ENCODE measurements at regions not wholly inside any gene's neighbourhood (a gene's known extent, or its start where the extent isn't known, plus 50 kb on each side); places are given as distances from the start of the nearest gene placed in this dataset.

DNA sequence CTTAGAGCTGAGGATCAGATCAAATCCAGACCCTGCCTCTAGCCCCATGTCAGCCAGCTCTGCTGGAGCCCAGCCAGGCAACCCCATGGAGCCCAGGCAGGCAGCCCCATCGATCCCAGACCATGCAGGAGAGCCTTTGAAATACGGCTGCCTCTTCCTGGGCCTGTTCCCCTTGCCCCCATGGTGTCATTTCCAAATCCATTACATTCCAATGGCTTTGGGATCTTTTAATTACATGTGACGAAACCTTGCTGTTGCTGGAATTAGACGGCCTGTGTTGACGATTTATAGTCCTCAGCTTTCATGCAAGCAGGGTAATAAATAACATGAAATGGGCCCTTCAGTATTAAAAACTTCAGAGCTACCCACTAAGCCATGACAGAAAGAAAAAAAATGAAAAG lies 75.8 kb upstream of the SLC14A2 start:
- TF ChIP-seq, protein P1, sequence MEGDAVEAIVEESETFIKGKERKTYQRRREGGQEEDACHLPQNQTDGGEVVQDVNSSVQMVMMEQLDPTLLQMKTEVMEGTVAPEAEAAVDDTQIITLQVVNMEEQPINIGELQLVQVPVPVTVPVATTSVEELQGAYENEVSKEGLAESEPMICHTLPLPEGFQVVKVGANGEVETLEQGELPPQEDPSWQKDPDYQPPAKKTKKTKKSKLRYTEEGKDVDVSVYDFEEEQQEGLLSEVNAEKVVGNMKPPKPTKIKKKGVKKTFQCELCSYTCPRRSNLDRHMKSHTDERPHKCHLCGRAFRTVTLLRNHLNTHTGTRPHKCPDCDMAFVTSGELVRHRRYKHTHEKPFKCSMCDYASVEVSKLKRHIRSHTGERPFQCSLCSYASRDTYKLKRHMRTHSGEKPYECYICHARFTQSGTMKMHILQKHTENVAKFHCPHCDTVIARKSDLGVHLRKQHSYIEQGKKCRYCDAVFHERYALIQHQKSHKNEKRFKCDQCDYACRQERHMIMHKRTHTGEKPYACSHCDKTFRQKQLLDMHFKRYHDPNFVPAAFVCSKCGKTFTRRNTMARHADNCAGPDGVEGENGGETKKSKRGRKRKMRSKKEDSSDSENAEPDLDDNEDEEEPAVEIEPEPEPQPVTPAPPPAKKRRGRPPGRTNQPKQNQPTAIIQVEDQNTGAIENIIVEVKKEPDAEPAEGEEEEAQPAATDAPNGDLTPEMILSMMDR (IDR thresholded peaks at IDR 0.05), result no peak
- TF ChIP-seq POLR2A (IDR thresholded peaks at IDR 0.05), result no peak

Data from right lobe of liver (tissue), 4 donors.